ENCODE measurements at regions not wholly inside any gene's neighbourhood (a gene's known extent, or its start where the extent isn't known, plus 50 kb on each side); places are given as distances from the start of the nearest gene placed in this dataset.

DNA sequence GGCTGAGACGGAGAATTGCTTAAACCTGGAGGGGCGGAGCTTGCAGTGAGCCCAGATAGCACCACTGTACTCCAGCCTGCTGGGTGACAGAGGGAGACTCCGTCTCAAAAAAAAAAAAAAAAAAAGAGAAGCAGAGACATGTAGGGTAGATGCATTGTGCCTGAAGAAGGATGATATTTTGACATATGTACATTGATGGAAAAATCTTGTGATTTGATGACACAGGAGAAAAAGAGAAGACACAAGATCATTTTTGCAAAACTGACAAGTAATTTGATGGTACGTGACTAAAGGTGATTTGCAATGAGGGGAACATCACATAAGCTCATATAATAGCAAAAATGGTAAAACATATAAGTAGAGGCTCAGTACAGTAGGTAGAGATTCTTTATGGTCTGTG is 340.1 kb upstream of the FSTL5 start:
- intact Hi-C loops (cut with micrococcal nuclease; ENCODE audit: unreplicated experiment) (no loop called here), in situ Hi-C loops (cut with HindIII; ENCODE audit: low pct_unique_long_range_greater_than_20kb, low sequenced_read_pairs) (no loop called here)
- TF ChIP-seq, protein P1, sequence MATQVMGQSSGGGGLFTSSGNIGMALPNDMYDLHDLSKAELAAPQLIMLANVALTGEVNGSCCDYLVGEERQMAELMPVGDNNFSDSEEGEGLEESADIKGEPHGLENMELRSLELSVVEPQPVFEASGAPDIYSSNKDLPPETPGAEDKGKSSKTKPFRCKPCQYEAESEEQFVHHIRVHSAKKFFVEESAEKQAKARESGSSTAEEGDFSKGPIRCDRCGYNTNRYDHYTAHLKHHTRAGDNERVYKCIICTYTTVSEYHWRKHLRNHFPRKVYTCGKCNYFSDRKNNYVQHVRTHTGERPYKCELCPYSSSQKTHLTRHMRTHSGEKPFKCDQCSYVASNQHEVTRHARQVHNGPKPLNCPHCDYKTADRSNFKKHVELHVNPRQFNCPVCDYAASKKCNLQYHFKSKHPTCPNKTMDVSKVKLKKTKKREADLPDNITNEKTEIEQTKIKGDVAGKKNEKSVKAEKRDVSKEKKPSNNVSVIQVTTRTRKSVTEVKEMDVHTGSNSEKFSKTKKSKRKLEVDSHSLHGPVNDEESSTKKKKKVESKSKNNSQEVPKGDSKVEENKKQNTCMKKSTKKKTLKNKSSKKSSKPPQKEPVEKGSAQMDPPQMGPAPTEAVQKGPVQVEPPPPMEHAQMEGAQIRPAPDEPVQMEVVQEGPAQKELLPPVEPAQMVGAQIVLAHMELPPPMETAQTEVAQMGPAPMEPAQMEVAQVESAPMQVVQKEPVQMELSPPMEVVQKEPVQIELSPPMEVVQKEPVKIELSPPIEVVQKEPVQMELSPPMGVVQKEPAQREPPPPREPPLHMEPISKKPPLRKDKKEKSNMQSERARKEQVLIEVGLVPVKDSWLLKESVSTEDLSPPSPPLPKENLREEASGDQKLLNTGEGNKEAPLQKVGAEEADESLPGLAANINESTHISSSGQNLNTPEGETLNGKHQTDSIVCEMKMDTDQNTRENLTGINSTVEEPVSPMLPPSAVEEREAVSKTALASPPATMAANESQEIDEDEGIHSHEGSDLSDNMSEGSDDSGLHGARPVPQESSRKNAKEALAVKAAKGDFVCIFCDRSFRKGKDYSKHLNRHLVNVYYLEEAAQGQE (IDR thresholded peaks at IDR 0.05; ENCODE audit: insufficient read depth in 1 of 2, low read depth in 2 of 2, low read length in 1 of 2), result no peak
- TF ChIP-seq, protein P2, sequence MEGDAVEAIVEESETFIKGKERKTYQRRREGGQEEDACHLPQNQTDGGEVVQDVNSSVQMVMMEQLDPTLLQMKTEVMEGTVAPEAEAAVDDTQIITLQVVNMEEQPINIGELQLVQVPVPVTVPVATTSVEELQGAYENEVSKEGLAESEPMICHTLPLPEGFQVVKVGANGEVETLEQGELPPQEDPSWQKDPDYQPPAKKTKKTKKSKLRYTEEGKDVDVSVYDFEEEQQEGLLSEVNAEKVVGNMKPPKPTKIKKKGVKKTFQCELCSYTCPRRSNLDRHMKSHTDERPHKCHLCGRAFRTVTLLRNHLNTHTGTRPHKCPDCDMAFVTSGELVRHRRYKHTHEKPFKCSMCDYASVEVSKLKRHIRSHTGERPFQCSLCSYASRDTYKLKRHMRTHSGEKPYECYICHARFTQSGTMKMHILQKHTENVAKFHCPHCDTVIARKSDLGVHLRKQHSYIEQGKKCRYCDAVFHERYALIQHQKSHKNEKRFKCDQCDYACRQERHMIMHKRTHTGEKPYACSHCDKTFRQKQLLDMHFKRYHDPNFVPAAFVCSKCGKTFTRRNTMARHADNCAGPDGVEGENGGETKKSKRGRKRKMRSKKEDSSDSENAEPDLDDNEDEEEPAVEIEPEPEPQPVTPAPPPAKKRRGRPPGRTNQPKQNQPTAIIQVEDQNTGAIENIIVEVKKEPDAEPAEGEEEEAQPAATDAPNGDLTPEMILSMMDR (IDR thresholded peaks at IDR 0.05), result no peak
- no peak for TF ChIP-seq TCF7L2 (IDR thresholded peaks at IDR 0.05; ENCODE audit: low read depth, low read length)
- TF ChIP-seq POLR2AphosphoS5 (IDR thresholded peaks at IDR 0.05; ENCODE audit: low read depth, low read length), result no peak
- no peak for TF ChIP-seq SIN3A (IDR thresholded peaks at IDR 0.05; ENCODE audit: borderline replicate concordance, insufficient read depth, low read depth, low read length)
- Histone ChIP-seq H3K36me3 (ENCODE audit: control insufficient read depth, insufficient read depth, low read length) (no peaks in the 10 kb centered on the region), H3K27ac (ENCODE audit: low read length) (no peak overlapping the region), H3K4me3 (ENCODE audit: low read depth in 2 of 2, low read length in 2 of 2) (no peak overlapping the region), H3K27me3 (ENCODE audit: control insufficient read depth, insufficient read depth, low read length) (no peaks in the 10 kb centered on the region), H3K9me3 (ENCODE audit: control insufficient read depth, insufficient read depth, low read depth, low read length) (no peaks in the 10 kb centered on the region), H3K4me1 (ENCODE audit: control insufficient read depth, insufficient read depth, low read length) (no peaks in the 10 kb centered on the region)
- DNase-seq (ENCODE audit: low read depth, low spot score), result no peak
- BruUV-seq (replicated peaks), result no TSS peak
- CTCF ChIA-PET, result no interaction called here
- ATAC-seq, result no peak
- POLR2A ChIA-PET, result no interaction called here

DNA sequence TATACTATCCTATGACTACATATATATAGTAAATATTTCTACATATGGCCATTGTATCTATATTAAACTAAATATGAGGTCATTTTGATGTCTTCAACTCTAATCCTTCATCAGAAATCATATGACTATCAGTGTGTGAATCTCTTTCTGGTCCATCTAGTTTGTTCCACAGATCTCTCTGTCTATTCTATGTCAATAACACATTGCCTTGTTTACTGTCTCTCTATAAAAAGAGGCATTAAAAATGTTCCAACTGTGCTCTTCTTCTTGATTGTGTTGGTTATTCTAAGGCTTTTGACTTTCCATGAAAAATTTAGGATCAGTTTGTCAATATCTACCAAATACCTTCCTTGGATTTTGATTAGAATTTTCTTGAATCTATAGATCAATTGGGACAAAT is 338.3 kb upstream of the FSTL5 start:
- no peak for ATAC-seq
- H3K4me3 ChIP-seq (ENCODE audit: low read depth in 2 of 2, low read length in 2 of 2), result no peak overlapping the region
- no peak overlapping the region for H3K27ac ChIP-seq (ENCODE audit: low read length)
- TF ChIP-seq TCF7L2 (IDR thresholded peaks at IDR 0.05; ENCODE audit: low read depth, low read length) (no peak), SIN3A (IDR thresholded peaks at IDR 0.05; ENCODE audit: borderline replicate concordance, insufficient read depth, low read depth, low read length) (no peak), POLR2AphosphoS5 (IDR thresholded peaks at IDR 0.05; ENCODE audit: low read depth, low read length) (no peak)
- TF ChIP-seq, protein P1 (IDR thresholded peaks at IDR 0.05; ENCODE audit: insufficient read depth in 1 of 2, low read depth in 2 of 2, low read length in 1 of 2), result no peak
- TF ChIP-seq, protein P2 (IDR thresholded peaks at IDR 0.05), result no peak
- in situ Hi-C loops (cut with HindIII; ENCODE audit: low pct_unique_long_range_greater_than_20kb, low sequenced_read_pairs), result no loop called here
- H3K27me3 ChIP-seq (ENCODE audit: control insufficient read depth, insufficient read depth, low read length), result no peaks in the 10 kb centered on the region
- H3K9me3 ChIP-seq (ENCODE audit: control insufficient read depth, insufficient read depth, low read depth, low read length), result no peaks in the 10 kb centered on the region
- H3K36me3 ChIP-seq (ENCODE audit: control insufficient read depth, insufficient read depth, low read length), result no peaks in the 10 kb centered on the region
- ChIA-PET POLR2A (no interaction called here), CTCF (no interaction called here)
- no TSS peak for BruUV-seq (replicated peaks)
- DNase-seq (ENCODE audit: low read depth, low spot score), result no peak
- H3K4me1 ChIP-seq (ENCODE audit: control insufficient read depth, insufficient read depth, low read length), result no peaks in the 10 kb centered on the region
- intact Hi-C loops (cut with micrococcal nuclease; ENCODE audit: unreplicated experiment), result no loop called here

Data from Panc1 (cell line).